Iris pigment epithelial cell (primary cell): ENCODE measurements at regions not wholly inside any gene's neighbourhood (a gene's known extent, or its start where the extent isn't known, plus 50 kb on each side); places are given as distances from the start of the nearest gene placed in this dataset.
"Not testable (repeated sequence)": the region's sequence is repeated elsewhere in the genome, so short reads cannot be mapped to it uniquely, and the experiment has no call there.

Experiments
- DNase-seq: peaks from one replicate; pipeline ENCODE4 v3.0.0-alpha.2; 2011; ENCODE audit warnings: low read depth

- no peak for DNase-seq
Observed at GRCh38 chr5:104081232-104081631, 518.6 kb upstream of the NUDT12 start.

GRCh38 chr5:104080646-104081175 is 518.1 kb upstream of the NUDT12 start:
- no peak for DNase-seq

- DNase-seq: not testable (repeated sequence)
Observed at GRCh38 chr5:104079861-104080645, 517.5 kb upstream of the NUDT12 start.

GRCh38 chr5:104071887-104072286 is 509.3 kb upstream of the NUDT12 start:
- DNase-seq: no peak

DNA sequence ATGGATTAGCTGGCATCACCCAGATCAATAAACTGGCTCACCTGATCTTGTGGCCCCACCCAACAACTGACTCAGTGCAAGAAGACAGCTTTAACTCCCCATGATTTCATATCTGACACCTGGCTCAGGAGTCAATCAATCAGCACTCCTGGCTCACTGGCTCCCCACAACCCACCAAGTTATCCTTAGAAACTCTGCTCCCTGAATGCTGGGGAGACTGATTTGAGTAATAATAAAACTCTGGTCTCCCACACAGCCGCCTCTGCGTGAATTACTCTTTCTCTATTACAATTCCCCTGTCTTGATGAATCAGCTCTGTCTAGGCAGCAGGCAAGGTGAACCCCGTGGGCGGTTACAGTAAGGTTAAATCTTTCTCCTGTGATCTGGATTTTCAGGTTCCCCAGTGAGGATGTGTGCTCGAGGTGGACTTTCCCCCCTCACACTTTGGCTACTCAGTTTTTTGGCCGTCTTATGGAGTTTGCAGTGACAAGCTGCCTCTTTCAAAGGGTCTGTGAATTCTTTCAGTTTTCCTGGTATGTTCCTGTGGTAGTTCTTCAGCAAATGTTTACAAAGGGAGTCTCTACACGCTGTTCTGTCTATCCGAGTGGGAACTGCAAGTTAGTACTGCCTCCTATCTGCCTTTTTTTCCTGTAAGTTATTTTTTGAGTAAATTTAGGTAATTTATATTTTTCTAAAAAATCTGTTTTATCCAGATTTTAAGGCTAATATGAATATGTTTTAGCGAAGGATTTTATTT is 500.2 kb upstream of the NUDT12 start:
- DNase-seq: no peak

- no peak for DNase-seq
Observed at GRCh38 chr5:104061707-104062106, 499.1 kb upstream of the NUDT12 start.

GRCh38 chr5:104053353-104053649 is 490.7 kb upstream of the NUDT12 start:
- no peak for DNase-seq

DNA sequence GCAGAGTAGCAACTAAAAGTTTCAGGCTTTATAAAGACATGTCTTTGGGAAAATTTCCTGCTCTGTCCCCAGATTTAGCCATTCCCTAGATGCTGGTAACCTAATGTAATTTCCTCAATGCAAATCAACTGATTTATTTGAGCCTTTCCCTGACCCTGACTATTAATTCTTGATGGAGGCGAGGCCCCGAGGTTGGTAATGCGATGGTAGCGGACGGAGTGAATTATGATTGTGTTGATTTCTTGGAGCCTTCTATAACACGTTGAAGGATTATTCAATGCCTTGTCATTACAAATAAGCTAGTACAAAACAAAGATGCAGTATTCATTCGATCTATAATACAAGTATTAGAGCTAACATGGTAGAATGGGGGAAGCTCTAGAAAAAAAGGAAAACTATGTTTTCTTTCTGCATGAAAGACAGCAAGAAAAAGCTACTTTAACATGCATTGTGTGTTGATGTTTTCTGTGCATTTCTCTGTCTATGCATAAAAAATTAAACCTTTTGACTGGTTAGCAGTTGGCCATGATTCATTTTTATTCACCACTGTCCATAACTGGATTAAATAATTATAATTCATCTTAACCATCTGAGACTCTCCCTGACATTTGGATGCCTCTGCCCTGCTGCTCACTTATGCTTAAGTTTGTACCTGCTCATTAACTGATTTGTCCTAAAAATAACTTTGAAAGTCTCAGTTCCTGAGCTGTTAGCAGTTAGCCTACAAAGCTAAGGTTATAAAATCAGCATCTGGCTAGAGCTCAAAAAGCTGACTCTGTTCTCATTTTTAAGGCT is 490.2 kb upstream of the NUDT12 start:
- no peak for DNase-seq

- no peak for DNase-seq
Observed at GRCh38 chr5:104050436-104050835, 487.8 kb upstream of the NUDT12 start.

DNA sequence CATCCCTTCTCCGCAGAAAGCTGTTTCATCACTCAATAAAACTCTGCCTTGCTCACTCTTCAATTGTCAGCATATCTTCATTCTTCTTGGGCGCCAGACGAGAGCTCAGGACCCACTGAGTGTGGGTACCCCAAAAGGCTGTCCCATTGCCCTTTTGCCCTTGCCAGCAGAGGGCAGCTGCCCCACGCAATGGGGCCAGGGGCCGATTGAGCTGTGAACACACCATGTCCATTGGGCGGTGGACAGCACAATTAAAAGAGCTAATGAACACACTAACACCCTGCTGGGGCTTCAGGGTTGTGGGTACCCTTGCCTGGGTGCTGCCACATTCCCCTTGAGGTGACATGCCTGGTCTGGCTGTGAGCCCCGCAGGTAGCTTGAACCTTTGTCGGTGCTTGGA is 487.2 kb upstream of the NUDT12 start:
- DNase-seq: no peak

GRCh38 chr5:104048231-104048630 is 485.6 kb upstream of the NUDT12 start:
- DNase-seq: no peak

DNA sequence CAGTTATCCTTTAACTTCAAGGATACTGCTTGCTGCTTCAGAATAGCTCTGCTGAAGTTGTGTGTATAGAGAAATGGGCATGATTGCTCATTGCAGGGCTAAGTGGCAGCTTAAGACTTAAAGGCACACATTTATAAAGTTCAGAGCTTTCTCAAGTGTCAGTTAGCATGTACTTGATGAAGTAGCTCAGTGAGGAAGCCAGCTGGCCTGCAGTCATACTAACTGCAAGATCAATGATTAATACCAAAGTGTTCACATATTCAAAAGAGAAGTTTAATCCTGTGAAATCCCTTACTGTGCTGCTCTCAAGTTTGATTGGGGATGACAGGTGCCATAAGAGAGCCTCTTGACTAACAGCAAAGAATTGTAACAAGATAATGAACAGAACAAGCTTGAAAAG is 483.4 kb upstream of the NUDT12 start:
- no peak for DNase-seq

DNA sequence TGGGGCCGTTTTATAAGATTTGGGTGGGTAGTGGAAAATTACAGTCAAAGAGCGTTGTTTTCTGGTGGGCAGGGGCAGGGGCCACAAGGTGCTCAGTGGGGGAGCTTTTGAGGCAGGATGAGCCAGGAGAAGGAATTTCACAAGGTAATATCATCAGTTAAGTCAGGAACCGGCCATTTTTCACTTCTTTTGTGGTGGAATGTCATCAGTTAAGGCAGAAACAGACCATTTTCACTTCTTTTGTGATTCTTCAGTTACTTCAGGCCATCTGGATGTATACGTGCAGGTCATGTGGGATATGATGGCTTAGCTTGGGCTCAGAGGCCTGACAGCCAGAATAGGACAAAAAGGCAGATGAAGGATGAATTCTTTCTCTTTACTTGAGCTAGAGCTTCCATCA is 477.3 kb upstream of the NUDT12 start:
- DNase-seq: not testable (repeated sequence)

- DNase-seq: not testable (repeated sequence)
Observed at GRCh38 chr5:104037136-104037535, 474.5 kb upstream of the NUDT12 start.

GRCh38 chr5:104033186-104033585 is 470.6 kb upstream of the NUDT12 start:
- not testable (repeated sequence) for DNase-seq

DNA sequence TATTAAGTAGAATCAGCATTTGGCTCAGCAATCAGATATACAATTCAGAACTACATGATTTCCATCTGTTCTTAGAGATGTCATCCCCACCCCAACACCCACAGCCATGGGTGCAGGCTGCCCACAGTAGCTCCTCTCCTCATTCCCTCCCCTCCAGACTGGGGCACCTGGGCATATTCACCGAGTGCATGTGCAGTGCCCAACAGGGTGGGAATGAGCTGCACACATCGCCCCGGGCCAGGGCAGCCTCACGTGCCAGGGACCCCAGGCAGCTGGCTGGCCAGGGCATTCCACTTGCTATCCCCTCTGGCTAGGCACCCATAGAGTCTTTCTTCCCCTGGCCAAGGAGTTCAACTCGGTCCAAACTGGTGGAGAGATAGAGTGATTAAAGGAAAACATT is 461.9 kb upstream of the NUDT12 start:
- DNase-seq: no peak

GRCh38 chr5:104023739-104024138 is 461.1 kb upstream of the NUDT12 start:
- no peak for DNase-seq

DNA sequence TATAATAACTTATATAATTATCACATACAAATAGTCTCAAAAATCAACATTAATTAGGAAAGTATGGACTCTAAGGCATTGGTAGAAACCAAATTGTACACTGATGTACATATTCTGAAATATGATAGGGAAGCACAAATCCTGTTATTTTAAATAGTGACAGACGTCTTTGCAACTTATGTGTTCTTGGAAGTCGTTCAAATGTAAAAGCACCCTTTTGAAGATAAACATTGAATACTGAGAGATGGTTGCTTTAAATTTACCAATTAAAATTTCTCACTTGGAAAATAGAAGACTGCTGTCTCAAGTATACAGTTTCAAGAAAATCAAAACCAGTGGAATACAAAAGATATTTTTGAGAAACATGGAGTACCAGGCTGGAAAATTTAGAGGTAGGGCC is 457.4 kb upstream of the NUDT12 start:
- DNase-seq: no peak

DNA sequence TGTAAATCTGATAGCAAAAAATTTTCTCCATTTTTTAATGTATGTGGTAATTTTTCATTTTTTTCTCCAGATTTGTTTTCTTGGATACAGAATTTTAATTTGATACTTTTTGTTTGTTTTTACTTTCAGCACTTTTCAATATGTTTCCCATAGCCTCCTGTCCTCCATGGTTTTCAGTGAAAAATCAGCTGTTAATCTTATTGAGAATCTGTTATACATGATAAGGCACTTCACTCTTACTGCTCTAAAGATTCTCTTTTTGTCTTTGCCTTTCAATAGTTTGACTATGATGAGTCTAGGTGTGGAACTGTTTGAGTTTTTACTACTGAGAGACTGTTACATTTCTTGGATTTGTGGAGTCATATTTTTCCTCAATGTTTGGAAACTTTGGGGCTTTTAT is 455.7 kb upstream of the NUDT12 start:
- no peak for DNase-seq

DNA sequence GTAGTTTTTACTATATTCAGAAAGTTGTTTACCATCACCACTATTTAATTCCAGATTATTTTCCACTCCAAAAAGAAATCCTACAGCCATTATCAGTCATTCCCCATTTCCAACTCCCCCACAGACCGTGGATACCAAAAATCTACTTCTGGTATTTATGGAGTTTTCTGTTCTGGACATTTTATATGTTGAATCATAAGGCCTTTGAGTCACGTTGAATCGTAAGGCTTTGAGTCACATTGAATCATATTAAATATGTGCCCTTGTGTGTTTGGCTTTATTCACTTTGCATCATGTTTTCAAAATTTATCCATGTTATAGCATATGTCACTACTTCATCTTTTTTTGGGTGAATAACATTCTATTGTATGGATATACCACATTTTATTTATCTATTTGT is 454.1 kb upstream of the NUDT12 start:
- DNase-seq: peak; percentile 17

GRCh38 chr5:104015765-104016164 is 453.2 kb upstream of the NUDT12 start:
- no peak for DNase-seq

- not testable (repeated sequence) for DNase-seq
Observed at GRCh38 chr5:104002783-104003182, 440.2 kb upstream of the NUDT12 start.

- DNase-seq: no peak
Observed at GRCh38 chr5:104001136-104001535, 438.5 kb upstream of the NUDT12 start.
